ENCODE measurements at regions not wholly inside any gene's neighbourhood (a gene's known extent, or its start where the extent isn't known, plus 50 kb on each side); places are given as distances from the start of the nearest gene placed in this dataset.

DNA sequence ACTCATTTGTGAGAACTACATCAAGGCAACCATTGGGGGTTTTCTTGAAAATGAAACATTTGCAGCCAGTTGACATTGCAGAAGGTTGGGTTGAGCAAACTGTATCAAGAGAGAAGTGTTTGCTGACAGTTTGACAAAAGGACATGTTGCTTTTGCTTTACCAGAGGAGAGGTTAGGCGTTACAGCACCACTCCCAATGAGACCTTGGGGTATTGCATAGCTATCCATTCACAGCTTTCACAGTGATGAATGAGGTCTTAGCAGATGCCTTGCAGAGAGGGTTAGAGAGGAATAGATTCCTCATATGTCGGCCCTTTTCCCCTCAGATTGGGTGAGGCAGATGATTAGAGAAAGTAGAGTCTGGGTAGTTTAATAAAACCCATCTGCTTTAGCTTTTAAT, 988.9 kb upstream of the FLRT2 start:
- TF ChIP-seq POLR2A (IDR thresholded peaks at IDR 0.05; ENCODE audit: low read depth, low read length), result no peak
- no peak for TF ChIP-seq POLR2AphosphoS5 (IDR thresholded peaks at IDR 0.05; ENCODE audit: low read depth, low read length)
- no peak for TF ChIP-seq TAF1 (IDR thresholded peaks at IDR 0.05; ENCODE audit: borderline replicate concordance, low read depth, low read length)
